Mononuclear cell (primary cell): ENCODE measurements at regions not wholly inside any gene's neighbourhood (a gene's known extent, or its start where the extent isn't known, plus 50 kb on each side); places are given as distances from the start of the nearest gene placed in this dataset.

Source experiments
- H3K27me3 ChIP-seq: 2 replicates; pipeline ENCODE4 v1.6.0; 2011; ENCODE audit warnings: low read length, control low read depth; ENCODE audit not compliant: insufficient read depth
- H3K4me1 ChIP-seq: 2 replicates; pipeline ENCODE4 v1.5.1; 2011; ENCODE audit warnings: mild to moderate bottlenecking, low read length, control low read depth; ENCODE audit not compliant: insufficient read depth
- H3K4me3 ChIP-seq: 2 replicates; pipeline ENCODE4 v1.5.1; 2011; ENCODE audit warnings: mild to moderate bottlenecking, low read length, moderate library complexity
- H3K9me3 ChIP-seq: 2 replicates; pipeline ENCODE4 v1.5.1; 2011; ENCODE audit warnings: low read depth, mild to moderate bottlenecking, control low read depth, low read length

GRCh38 chr4:130147641-130148040, 1051.7 kb downstream of the C4orf33 start:
- no peak overlapping the region for H3K4me3 ChIP-seq
- H3K27me3 ChIP-seq: no peaks in the 10 kb centered on the region
- H3K9me3 ChIP-seq: no peaks in the 10 kb centered on the region
- no peaks in the 10 kb centered on the region for H3K4me1 ChIP-seq

- Histone ChIP-seq H3K4me3 (no peak overlapping the region), H3K4me1 (no peaks in the 10 kb centered on the region), H3K9me3 (no peaks in the 10 kb centered on the region), H3K27me3 (no peaks in the 10 kb centered on the region)
Measured at GRCh38 chr4:130154901-130155300, 1058.9 kb downstream of the C4orf33 start.

- Histone ChIP-seq H3K27me3 (no peaks in the 10 kb centered on the region), H3K9me3 (no peaks in the 10 kb centered on the region), H3K4me1 (no peaks in the 10 kb centered on the region), H3K4me3 (no peak overlapping the region)
Measured at GRCh38 chr4:130163701-130164100, 1067.7 kb downstream of the C4orf33 start.

GRCh38 chr4:130165381-130165780, 1069.4 kb downstream of the C4orf33 start:
- H3K4me3 ChIP-seq: no peak overlapping the region
- no peaks in the 10 kb centered on the region for H3K27me3 ChIP-seq
- no peaks in the 10 kb centered on the region for H3K9me3 ChIP-seq
- H3K4me1 ChIP-seq: no peaks in the 10 kb centered on the region

- Histone ChIP-seq H3K4me1 (no peaks in the 10 kb centered on the region), H3K4me3 (no peak overlapping the region), H3K27me3 (no peaks in the 10 kb centered on the region), H3K9me3 (no peaks in the 10 kb centered on the region)
Measured at GRCh38 chr4:130172156-130172555, 1076.2 kb downstream of the C4orf33 start.

GRCh38 chr4:130178106-130178505, 1082.2 kb downstream of the C4orf33 start:
- no peaks in the 10 kb centered on the region for H3K27me3 ChIP-seq
- H3K4me3 ChIP-seq: no peak overlapping the region
- H3K9me3 ChIP-seq: no peaks in the 10 kb centered on the region
- H3K4me1 ChIP-seq: no peaks in the 10 kb centered on the region

GRCh38 chr4:130183096-130183495, 1087.1 kb downstream of the C4orf33 start:
- no peaks in the 10 kb centered on the region for H3K27me3 ChIP-seq
- H3K4me1 ChIP-seq: no peaks in the 10 kb centered on the region
- H3K4me3 ChIP-seq: no peak overlapping the region
- H3K9me3 ChIP-seq: no peaks in the 10 kb centered on the region

- Histone ChIP-seq H3K4me1 (no peaks in the 10 kb centered on the region), H3K27me3 (no peaks in the 10 kb centered on the region), H3K4me3 (no peak overlapping the region), H3K9me3 (no peaks in the 10 kb centered on the region)
Measured at GRCh38 chr4:130183766-130184165, 1087.8 kb downstream of the C4orf33 start.

- H3K4me1 ChIP-seq: no peaks in the 10 kb centered on the region
- no peaks in the 10 kb centered on the region for H3K9me3 ChIP-seq
- no peak overlapping the region for H3K4me3 ChIP-seq
- no peaks in the 10 kb centered on the region for H3K27me3 ChIP-seq
Measured at GRCh38 chr4:130185123-130185522, 1089.2 kb downstream of the C4orf33 start.

GRCh38 chr4:130186931-130187330, 1091.0 kb downstream of the C4orf33 start:
- H3K4me1 ChIP-seq: no peaks in the 10 kb centered on the region
- H3K9me3 ChIP-seq: no peaks in the 10 kb centered on the region
- H3K27me3 ChIP-seq: no peaks in the 10 kb centered on the region
- no peak overlapping the region for H3K4me3 ChIP-seq

GRCh38 chr4:130187587-130187986, 1091.6 kb downstream of the C4orf33 start:
- no peaks in the 10 kb centered on the region for H3K4me1 ChIP-seq
- H3K27me3 ChIP-seq: no peaks in the 10 kb centered on the region
- H3K9me3 ChIP-seq: no peaks in the 10 kb centered on the region
- no peak overlapping the region for H3K4me3 ChIP-seq

- Histone ChIP-seq H3K4me1 (no peaks in the 10 kb centered on the region), H3K9me3 (no peaks in the 10 kb centered on the region), H3K27me3 (no peaks in the 10 kb centered on the region), H3K4me3 (no peak overlapping the region)
Measured at GRCh38 chr4:130192787-130193186, 1096.8 kb downstream of the C4orf33 start.

GRCh38 chr4:130197946-130198345, 1102.0 kb downstream of the C4orf33 start:
- Histone ChIP-seq H3K27me3 (no peaks in the 10 kb centered on the region), H3K4me3 (no peak overlapping the region), H3K4me1 (no peaks in the 10 kb centered on the region), H3K9me3 (peaks cover 5% of the 10 kb centered on the region)

- H3K4me3 ChIP-seq: no peak overlapping the region
- no peaks in the 10 kb centered on the region for H3K27me3 ChIP-seq
- peaks cover 5% of the 10 kb centered on the region for H3K9me3 ChIP-seq
- no peaks in the 10 kb centered on the region for H3K4me1 ChIP-seq
Measured at GRCh38 chr4:130203571-130203970, 1107.6 kb downstream of the C4orf33 start.

GRCh38 chr4:130210864-130211263, 1114.9 kb downstream of the C4orf33 start:
- H3K9me3 ChIP-seq: no peaks in the 10 kb centered on the region
- no peak overlapping the region for H3K4me3 ChIP-seq
- H3K27me3 ChIP-seq: no peaks in the 10 kb centered on the region
- H3K4me1 ChIP-seq: no peaks in the 10 kb centered on the region

GRCh38 chr4:130214268-130214667, 1118.3 kb downstream of the C4orf33 start:
- Histone ChIP-seq H3K27me3 (no peaks in the 10 kb centered on the region), H3K4me1 (no peaks in the 10 kb centered on the region), H3K4me3 (no peak overlapping the region), H3K9me3 (no peaks in the 10 kb centered on the region)
